Putamen (tissue), 1 donor: ENCODE measurements at regions not wholly inside any gene's neighbourhood (a gene's known extent, or its start where the extent isn't known, plus 50 kb on each side); places are given as distances from the start of the nearest gene placed in this dataset.
A peak's percentile ranks its signal among the peaks of the same experiment; 100 is the strongest.
"Not testable (repeated sequence)": the region's sequence is repeated elsewhere in the genome, so short reads cannot be mapped to it uniquely, and the experiment has no call there.

Experiments
- DNase-seq: peaks from one replicate; pipeline ENCODE4 v3.0.0-alpha.2; 2016; ENCODE audit warnings: low spot score

DNA sequence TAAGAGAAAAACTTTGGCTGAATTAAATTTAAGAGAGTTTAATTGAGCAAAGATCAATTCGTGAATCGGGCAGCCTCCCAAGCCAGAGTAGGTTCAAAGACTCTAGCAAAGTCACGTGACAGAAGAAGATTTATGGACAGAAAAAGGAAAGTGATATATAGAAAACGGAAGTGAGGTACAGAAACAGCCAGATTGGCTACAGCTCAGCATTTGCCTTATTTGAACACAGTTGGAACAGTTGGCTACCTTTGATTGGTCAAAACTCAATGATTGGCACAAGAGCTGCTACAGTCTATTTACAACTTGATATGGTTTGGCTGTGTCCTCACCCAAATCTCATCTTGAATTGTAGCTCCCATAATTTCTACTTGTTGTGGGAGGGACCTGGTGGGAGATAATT, 102.6 kb downstream of the PLG start:
- no peak for DNase-seq

DNA sequence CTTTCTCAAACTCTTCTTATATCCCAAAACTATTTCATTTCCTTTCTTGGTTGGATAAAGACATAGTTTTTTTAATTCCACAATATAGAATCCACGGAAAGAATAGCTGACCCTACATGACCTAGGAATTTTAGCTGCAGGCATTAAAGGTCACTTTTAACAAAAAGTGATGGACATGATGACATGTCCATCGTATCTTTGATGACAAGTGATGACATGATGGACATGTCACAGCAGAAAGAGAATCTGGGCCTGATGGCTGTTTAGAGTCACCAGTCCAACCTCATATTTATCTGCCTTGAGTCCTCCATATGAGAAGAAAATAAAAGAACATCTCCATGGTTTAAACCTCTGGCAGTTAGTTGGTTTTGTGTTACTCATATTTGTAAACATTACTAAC, 106.2 kb downstream of the PLG start:
- DNase-seq, result no peak

DNA sequence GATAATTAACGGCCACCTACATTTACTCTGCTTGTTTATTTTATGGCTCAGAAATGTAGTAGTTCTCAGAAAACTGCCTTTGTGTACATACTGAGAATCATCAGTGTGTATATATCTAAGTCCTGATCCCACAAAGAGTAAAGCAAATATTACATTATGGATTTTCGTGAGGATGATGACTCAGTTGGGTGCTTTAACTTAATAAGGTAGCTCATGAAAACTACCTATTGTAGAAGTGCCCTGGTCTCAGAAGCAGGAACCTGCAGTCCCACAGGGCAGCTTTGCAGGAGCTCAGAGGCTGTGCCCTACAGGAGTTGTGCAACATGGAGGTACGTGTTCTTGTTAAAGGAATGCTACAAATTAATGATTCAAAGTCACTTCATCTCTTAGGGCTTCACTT, 108.2 kb downstream of the PLG start:
- DNase-seq, result no peak

DNA sequence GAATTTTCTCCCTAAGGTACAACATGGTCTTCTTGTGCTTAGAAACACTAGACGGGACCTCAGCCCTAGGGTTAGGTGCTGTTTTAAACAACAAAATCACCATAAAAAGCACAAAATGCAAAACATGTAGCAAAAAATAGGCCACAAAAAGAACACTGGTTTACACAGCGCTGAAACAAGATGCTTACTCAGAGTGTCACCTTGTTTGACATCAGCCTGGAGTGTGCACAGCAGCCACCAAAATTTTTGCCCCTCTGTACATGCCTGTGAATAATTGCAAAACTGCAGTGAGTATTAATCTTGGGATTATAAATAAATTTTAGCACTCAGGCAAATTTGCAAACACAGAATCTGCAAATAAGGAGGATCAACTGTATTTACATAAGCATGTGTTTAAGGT, 110.1 kb downstream of the PLG start:
- DNase-seq, result no peak

DNA sequence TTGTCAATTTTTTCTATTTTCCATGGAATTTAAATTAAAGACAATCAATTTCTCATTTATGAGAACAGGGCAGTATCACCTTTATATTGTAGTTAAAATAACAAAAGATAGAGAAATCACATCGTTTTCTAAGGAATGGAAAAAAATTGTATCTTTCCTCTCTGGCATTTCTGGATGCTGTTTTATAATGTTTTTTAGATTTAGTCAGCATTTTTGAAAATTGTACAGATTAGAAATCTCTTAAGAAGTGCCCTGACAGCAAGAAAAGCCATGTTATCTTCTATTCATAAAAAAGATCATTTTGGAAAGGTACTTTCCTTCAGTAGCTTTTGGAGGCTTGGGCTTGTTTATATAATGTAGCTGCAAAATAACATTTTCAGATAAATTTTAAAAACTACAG, 116.9 kb downstream of the PLG start:
- DNase-seq, result no peak

DNA sequence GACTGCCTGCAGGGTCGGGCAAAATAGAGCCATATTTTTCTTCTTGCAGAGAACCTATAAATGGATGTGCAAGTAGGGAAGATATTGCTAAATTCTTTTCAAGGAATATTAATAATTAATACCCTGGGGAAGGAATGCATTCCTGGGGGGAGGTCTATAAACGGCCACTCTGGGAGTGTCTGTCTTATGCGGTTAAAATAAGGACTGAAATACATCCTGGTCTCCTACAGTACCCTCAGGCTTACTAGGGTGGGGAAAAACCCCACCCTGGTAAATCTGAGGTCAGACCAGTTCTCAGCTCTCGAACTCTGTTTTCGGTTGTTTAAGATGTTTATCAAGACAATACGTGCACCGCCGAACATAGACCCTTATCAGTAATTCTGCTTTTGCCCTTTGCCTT, 118.6 kb downstream of the PLG start:
- DNase-seq, result not testable (repeated sequence)

DNA sequence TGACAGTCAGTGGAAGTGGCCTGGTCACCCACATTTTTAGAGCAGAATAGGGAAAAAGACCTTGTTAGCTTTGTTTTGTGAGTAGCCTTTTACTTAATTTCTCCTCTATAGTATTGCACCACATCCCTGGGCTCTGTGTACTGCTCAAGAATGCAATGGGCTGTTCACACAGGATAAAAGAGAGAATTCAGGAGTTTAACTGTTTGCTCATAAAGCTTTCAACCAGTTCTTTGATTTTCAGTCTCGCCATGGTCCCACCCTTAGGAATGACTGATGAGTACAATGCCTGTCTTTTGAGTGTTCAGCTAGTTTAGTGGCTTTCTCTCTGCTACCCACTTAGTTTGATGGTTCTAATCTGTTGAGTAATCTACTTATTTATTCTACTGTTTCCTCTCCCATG, 129.7 kb downstream of the PLG start:
- DNase-seq, result no peak

DNA sequence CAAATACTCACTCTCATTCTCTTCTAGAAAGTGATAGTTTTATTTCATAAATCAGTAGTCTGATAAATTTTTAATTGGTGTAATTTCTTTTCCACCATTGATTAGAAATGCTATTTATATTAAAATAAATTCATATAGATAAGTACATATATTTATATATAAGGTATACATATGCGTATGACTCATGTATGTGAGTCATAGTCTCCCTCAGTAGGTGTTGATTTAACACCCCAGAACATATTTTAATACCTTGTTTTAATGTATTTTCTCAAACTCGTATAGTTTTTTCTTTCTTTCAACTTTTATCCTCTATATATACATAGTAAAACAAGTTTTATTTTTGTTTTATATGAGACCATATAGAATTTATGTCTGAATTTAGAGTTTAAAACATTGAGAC, 130.4 kb downstream of the PLG start:
- no peak for DNase-seq

DNA sequence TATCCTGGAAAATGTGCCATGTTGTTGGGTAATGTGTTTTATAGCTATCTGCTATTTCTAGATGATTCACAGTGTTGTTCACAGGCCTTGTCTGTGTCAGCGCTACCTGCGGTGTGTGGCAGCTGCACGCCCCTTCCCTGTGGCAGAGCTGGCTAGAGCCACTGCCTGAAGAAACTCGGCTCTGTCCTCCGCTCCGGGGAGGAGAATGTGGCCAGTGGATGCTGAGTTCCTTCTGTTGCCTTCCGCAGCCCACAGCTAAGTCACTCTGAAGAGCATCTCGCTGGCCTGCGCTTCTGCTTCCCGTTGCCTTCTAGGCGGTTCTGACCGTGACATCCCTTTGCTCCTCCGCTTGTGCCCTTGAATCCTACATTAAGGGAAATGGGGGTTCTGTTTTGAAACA, 135.1 kb downstream of the PLG start:
- DNase-seq, result no peak

DNA sequence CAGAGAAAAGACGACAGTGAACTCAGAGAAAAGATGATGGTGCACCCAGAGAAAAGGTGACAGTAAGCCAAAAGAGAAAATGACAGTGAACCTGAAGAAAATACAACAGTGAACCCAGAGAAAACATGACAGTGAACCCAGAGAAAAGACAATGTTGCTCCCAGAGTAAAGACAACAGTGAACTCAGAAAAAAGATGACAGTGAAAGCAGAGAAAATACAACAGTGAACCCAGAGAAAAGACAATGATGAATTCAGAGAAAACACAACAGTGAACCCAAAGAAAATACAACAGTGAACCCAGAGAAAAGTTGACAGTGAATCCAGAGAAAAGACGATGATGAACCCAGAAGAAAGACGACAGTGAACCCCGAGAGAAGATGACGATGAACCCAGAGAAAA, 140.5 kb upstream of the MAP3K4 start:
- DNase-seq, result no peak

DNA sequence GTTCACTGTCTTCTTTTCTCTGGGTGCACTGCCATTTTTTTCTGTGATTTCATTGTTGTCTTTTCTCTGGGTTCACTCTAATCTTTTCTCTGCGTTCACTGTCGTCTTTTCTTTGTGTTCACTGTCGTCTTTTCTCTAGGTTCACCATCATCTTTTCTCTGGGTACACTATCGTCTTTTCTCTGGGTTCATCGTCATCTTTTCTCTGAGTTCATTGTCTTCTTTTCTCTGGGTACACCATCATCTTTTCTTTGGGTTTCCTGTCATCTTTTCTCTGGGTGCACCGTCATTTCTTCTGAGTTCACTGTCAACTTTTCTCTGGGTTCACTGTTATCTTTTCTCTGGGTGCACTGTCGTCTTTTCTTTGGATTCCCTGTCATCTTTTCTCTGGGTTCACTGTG, 137.6 kb upstream of the MAP3K4 start:
- no peak for DNase-seq

DNA sequence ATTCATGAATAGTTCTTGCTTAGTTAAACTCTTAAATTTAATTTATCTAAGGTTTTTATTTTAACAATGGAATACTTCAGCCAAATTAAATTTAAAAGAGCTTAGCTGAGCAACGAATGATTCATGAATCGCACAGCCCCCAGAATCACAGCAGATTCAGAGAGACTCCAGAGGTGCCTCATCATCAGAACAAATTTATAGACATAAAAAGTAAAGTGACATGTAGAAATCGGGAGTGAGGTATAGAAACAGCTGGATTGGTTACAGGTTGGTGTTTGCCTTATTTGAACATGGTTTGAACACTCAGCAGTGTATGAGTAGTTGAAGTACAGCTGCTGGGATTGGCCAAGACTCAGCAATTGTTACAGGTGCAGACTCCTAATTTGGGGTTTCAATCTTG, 132.7 kb upstream of the MAP3K4 start:
- peak; percentile 5 for DNase-seq

DNA sequence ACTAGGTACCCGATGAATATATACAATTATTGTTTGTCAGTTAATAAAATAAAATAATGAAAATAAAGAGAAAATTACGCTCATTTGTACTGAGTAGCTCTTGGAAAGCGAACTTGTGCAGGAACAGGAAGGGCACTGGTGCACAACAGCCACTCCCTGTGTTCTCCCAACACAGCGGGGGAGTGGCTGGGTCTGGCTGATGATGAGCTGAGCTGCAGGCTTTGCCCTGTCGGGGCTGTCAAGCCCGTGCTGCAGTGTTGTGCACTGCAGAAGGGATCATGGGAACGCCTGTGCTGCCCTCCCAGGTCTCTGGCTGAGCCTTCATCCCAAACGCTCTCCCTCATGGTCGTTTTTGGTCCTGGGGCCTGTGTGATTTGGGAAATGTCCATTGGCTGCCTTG, 131.7 kb upstream of the MAP3K4 start:
- DNase-seq, result no peak

DNA sequence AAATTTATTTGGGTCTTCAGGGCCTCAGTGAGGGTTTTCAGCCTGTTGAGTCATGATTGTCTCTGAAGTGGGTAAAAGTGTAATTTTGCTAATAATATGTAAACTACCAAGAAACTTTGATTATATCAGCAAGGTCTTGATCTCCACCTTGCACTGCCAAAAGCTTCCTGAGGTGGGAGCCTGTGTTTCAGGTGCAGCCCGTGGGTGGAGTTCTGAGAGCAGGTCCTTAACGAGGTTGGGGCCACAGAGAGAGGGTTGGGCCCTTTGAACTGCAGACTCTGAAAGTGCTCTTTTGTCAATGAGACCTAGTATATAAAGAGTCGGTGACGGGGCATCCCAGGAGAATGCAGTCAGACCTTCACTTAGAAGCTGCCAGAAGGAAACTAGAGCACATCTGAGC, 129.7 kb upstream of the MAP3K4 start:
- no peak for DNase-seq

DNA sequence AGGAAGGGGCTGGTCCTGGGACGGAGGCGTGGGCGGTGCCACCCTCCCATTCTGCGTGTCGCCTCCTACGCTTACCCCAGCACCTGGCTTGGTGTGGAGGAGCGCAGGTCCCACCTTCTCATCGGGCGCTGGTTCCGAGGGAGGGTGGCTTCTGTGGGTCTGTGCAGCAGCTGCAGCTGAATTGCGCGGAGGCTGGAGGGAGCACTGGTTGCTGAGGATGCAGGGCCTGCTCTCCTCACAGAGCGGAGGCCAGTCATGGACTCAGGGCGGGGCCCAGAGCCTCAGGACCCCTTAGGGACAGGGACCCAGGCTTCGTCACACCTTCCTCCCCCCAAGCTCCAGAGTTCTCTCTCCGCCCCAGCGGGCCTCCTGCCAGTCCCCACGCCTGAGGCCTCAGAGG, 127.8 kb upstream of the MAP3K4 start:
- no peak for DNase-seq

DNA sequence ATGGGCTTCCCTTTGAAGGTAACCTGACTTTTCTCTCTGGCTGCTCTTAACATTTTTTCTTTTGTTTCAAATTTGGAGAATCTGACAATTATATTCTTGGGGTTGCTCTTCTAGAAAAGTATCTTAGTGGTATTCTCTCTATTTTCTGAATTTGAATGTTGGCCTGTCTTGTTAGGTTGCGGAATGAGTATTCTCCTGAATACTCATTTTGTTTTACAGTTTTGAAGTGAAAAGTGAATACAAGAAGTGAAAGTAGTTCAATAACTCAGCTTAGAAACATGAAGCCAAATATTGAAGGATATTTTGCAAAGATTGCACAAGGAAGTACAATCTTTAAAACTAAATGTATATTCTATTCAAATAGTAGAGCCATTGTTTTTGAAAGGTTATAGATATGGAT, 120.2 kb upstream of the MAP3K4 start:
- no peak for DNase-seq

DNA sequence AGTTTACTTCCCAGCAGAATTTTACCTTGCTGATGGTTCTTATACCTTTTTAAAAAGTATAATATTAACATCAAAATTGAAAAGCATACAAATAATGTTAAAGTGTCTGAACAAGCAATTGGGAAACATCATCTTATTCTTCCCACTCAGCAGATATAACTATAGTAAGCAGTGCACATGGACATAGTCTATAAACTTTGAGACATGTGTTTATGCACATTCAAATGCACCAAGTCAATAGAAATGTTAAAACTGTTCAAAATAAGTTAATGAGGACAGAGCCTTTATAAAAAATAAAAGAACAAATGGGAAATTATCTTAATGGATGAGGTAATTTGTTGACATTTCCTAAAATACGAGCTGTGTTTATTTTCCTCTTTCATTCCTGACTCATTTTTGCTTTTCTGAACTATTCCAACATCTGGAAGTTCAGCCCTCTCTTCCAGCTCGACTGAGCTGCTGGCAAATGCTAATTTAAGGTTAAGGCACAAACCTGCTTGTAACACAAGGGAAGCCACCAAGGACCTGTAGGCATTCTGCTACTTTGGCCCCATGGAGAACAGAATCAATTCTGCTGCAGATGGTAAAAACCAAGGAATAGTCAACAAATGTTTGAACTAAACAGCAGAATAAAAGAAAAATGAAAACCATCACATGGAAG, 110.3 kb upstream of the MAP3K4 start:
- no peak for DNase-seq

DNA sequence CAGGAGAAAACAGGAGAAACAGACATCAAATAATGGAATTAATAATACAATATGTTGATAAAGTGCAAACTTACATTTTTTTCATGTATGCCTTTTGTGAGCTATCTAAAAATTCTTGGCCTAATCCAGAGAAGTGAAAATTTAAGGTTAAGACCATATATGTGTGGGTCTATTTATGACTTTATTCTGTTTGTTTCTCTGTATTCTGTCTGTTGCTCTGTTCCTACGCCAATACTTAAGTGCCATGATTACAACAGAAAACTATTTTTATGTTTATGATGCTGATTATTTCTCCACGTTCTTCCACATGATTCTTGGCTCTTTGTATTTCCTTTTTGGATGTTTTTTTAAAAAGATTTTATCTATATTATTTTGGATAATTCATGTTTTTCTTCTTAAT, 109.6 kb upstream of the MAP3K4 start:
- no peak for DNase-seq

DNA sequence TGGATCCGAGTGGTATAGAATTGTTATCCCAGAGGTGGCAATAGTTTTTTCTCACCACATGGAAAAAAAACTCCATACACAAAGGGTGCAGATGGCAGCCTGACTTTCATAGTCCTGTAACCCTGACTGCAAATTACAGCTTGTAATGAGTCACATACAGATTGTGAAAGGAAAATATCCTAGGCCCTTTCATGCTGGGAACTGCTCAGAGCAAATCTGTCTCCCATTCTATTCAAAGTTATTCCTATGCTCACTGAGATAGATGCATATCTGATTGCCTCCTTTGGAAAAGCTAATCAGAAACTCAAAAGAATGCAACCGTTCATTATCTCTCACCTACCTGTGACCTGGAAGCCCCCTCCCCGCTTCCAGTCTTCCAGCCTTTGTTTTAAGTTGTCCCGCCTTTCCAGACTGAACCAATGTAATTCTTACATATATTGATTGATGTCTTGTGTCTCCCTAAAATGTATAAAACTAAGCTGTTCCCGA, 108.7 kb upstream of the MAP3K4 start:
- no peak for DNase-seq

DNA sequence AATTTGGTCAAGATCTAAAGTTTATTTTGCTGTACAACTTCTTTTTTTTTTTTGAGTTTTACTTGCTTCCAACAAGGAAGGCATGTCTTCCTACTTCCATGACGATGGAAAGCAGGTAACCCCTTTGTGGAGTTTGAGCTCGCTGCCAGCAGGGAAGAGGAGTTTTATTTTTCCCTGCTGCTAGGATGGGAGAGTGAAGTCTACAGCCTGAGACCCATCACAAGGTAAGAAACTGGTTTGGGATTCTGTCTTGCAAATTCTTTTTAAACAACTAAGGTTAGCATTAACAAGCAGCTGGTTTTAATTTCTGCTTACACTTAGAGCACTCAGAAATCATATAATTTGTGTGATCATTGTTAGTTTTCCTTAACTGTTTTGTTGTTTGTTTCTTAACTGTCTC, 108.0 kb upstream of the MAP3K4 start:
- DNase-seq, result no peak

DNA sequence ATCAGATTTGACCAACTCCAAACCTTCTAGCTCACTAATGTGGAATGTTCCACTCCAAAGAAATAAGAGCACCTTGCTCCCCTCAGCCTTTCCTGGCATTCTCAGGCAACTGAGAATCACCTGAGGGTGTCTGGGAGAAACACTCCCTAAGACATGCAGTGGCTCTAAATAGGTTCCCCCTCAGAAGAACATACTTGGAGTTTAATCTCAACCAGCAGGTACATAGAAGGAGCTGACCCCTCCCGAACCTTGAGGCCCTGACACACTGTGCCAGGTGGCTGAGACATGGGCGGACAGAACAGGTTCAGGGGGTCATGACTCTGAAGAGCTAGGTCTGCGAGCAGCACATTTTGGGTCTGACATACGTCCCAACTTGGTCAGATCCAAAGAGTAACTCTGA, 107.6 kb upstream of the MAP3K4 start:
- no peak for DNase-seq

DNA sequence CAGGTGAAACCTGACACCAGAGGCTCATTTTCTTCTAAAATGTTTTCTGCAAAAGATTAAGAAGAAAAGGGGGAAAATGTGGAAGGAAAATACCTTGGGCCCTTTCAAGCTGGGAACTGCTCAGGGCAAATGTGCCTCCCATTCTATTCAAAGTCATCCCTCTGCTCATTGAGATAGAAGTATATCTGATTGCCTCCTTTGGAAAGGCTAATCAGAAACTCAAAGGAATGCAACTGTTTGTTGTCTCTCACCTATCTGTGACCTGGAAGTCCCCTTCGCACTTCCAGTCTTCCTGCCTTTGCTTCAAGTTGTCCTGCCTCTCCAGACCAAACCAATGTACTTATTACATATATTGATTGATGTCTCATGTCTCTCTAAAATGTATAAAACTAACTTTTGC, 102.4 kb upstream of the MAP3K4 start:
- not testable (repeated sequence) for DNase-seq

DNA sequence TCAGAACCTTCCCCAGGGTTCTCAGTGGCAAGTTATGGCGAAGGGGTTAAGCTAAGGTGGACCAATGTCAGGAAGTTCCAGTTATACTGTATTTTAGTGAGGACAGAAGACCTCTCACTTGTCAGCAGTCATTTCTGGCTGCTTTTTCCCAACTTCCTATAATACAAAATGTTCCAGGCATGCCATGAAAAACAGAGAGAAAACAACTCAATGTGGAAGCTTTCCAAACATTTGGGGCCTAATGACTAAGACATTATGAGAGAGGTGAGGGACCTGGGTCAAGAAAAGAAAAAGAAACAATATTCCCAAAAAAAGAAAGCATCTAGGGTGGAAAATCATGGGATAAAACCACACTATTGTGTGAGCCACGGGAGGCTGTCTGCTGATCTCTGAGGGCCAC, 99.9 kb upstream of the MAP3K4 start:
- DNase-seq, result no peak

DNA sequence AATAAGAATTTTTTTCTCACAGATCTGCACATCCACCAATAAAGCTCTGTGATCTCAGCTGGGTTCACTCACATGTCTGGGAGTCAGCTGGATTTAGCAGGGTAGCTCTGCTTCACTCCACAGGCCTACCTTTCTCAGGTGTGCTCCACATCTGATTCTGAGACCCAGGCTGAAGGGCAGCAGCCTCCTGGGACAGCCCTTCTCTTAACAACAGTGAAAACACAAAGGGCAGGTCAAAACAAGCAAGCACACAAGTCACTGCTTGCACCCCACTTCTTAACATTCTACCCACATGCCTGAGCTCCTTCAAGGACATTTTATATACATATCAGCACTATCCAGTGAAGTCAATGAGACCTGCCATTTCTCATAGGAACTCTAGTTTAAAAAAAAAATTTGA, 96.0 kb upstream of the MAP3K4 start:
- no peak for DNase-seq
